22Rv1 (cell line): ENCODE measurements at regions not wholly inside any gene's neighbourhood (a gene's known extent, or its start where the extent isn't known, plus 50 kb on each side); places are given as distances from the start of the nearest gene placed in this dataset.

ENCODE experiments used
- CTCF ChIP-seq: fragments of 450-650 bp; IDR thresholded peaks from 2 replicates; pipeline ENCODE4 v1.5.1; 2017; ENCODE audit warnings: mild to moderate bottlenecking
- ZFX ChIP-seq: fragments of 450-650 bp; IDR thresholded peaks from 2 replicates; pipeline ENCODE4 v1.6.1; 2017; ENCODE audit warnings: antibody characterized with exemption, borderline replicate concordance

DNA sequence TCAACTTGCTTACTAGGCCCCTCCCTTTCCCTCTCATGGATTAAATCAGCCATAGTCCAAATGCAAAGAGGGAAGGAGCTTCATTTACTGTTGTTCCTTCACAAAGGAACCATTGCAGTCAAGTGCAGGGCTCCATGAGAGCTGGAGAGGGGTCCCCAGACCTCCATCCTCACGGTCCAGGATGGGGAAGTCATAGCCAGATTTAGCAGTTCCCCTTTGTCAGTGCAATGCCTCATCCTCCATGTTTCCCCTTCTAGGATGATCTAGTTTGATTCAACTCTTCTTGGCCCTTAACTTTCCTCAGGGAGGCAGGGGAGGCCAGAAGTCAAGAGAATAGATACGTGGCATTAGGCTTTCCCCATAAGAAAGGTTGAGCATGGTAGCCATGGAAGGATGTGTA, 66.5 kb upstream of the FUCA2 start:
- TF ChIP-seq CTCF (no peak), ZFX (no peak)
